Cardiac septum (tissue), 1 donor: ENCODE measurements at regions not wholly inside any gene's neighbourhood (a gene's known extent, or its start where the extent isn't known, plus 50 kb on each side); places are given as distances from the start of the nearest gene placed in this dataset.

ENCODE experiments used
- DNase-seq: peaks from one replicate; pipeline ENCODE4 v3.0.0-alpha.2; 2020; ENCODE audit warnings: low spot score
- intact Hi-C: fragments of 100-400 bp; cut with DNase I; formaldehyde crosslinking; loops from one replicate; pipeline ENCODE4 v1.14.0; 2022
- donor health status: DM: no; HTN: no; CAD: no.

DNA sequence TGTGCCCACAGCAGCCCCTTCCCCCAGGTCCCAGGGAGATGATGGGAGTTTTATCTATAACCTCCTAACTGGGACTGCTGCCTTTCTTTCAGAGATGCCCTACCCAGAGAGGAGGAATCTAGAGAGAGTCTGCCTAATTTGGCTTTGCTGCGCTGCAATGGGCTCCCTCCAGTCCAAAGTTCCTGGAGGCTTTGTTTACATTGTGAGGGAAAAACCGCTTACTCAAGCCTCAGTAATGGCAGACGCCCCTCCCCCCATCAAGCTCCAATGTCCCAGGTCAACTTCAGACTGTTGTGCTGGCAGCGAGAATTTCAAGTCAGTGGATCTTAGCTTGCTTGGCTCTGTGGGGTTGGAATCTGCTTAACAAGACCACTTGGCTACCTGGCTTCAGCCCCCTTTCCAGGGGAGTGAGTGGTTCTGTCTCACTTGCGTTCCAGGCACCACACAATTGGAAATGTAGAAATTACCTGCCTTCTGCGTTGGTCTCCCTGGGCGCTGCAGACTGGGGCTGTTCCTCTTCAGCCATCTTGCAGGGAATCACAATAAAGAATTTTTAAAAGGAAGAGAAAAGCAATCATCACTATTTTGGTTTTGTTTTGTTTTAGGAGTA is 262.5 kb downstream of the FOXG1 start:
- no peak for DNase-seq

GRCh38 chr14:29030121-29030520 is 263.5 kb downstream of the FOXG1 start:
- intact Hi-C loops: no loop called here
- no peak for DNase-seq

More for the DNA sequence above, 262.5 kb downstream of the FOXG1 start:
- intact Hi-C loops: no loop called here

GRCh38 chr14:29030970-29031369 is 264.4 kb downstream of the FOXG1 start:
- intact Hi-C loops: no loop called here
- DNase-seq: no peak

DNA sequence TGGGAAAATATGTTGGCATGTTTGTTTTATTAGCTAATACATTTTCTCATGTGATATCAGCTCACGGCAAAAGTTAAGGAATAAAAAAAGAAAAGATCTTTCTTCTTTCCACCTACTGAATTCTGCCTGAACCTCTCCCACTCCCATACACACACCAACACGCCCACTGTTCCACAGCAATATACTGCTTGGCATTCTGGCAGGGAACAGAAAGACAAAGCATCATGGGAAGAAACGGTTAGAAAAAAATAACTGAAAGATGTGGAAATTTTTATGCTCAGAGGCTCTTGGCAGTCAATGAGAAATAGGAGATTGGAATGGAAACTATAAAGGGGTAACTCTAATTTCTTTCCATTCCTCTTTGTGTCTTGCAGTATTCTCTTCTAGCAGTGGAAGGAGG is 268.5 kb downstream of the FOXG1 start:
- intact Hi-C loops: no loop called here
- no peak for DNase-seq

GRCh38 chr14:29037411-29037810 is 270.8 kb downstream of the FOXG1 start:
- no peak for DNase-seq
- intact Hi-C loops: no loop called here

- intact Hi-C loops: no loop called here
- DNase-seq: no peak
These were observed 272.6 kb downstream of the FOXG1 start for GRCh38 chr14:29039171-29039570.

GRCh38 chr14:29042551-29042950 is 276.0 kb downstream of the FOXG1 start:
- intact Hi-C loops: no loop called here
- DNase-seq: no peak

GRCh38 chr14:29043737-29044136 is 277.1 kb downstream of the FOXG1 start:
- intact Hi-C loops: no loop called here
- no peak for DNase-seq

DNA sequence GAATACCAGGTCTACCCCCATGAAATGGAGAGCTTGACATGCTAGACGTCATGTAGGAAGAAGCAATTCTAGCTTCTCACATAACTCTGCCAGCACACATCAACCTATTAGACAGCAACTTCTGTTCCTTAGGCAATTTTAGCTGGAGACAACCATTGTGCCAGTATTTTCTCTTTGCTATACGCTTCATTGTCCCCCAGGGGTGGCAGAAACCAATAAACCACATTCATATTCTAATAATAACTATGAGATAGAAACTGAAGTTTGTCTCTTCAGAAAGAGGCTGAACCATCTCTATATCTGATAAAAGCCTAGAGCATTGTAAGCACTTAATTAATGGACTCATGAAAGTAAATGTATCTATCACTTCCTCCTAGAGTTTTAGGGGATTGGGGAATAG is 278.6 kb downstream of the FOXG1 start:
- no peak for DNase-seq
- intact Hi-C loops: no loop called here

DNA sequence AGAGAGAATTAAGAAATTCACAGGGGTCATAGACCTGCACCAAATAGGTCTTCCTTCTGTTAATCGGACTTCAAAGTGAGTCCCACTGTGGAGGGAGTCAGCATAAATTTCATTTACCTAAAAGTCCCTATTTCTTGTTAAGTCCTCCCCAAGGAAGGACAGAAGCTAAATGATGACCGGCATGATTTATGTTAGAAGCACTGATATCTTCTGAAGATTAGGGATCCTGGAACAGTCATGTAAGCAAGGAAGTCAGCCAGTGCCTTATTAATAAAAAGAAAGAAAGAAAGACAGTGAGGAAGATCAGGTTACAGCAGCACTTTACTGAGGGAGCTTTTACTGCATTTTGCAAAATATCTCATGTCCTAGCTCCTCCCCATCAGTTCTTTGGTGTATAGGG is 287.5 kb downstream of the FOXG1 start:
- intact Hi-C loops: no loop called here
- DNase-seq: no peak

GRCh38 chr14:29056041-29056566 is 289.5 kb downstream of the FOXG1 start:
- no peak for DNase-seq
- intact Hi-C loops: no loop called here

GRCh38 chr14:29061702-29062101 is 295.1 kb downstream of the FOXG1 start:
- intact Hi-C loops: no loop called here
- DNase-seq: no peak

DNA sequence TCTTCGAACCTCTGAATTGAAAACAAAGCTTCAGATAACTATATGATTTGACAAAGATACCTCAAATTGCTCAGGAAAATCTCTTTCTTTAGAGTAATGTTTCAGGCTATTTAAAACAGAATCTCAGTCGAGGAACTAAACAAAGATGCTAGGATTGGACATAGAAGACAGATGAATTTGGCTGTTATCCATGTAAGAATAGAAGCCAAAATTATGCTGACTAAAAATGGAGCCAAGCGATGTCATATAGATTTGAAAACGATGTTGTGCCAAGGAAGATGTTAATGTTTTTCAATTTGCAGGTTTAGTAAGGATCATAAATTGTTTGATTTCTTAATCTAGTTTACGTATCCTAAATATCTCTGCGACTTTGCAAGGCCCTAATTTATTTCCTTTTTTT is 295.9 kb downstream of the FOXG1 start:
- no peak for DNase-seq
- intact Hi-C loops: no loop called here

DNA sequence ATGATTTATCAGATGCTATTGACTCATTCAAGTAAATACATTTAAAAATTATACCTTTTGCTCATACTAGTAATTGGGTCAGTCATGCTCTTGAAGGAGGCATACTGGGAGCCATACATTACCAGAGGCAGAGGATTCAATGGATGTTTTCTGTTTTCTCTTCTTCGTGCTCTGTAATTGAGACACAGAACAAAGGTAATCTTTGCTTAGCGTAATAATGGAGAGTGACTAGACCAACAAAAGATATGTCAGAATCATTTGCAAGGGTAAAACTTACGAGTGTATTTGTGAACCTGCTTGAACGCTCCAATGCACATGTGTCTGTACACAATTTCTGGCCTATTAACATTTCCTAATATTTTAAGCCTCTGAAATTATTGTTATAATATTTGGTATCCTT is 296.4 kb downstream of the FOXG1 start:
- intact Hi-C loops: no loop called here

GRCh38 chr14:29064305-29064900 is 297.8 kb downstream of the FOXG1 start:
- no peak for DNase-seq
- intact Hi-C loops: no loop called here

More for the DNA sequence above, 296.4 kb downstream of the FOXG1 start:
- DNase-seq: no peak

DNA sequence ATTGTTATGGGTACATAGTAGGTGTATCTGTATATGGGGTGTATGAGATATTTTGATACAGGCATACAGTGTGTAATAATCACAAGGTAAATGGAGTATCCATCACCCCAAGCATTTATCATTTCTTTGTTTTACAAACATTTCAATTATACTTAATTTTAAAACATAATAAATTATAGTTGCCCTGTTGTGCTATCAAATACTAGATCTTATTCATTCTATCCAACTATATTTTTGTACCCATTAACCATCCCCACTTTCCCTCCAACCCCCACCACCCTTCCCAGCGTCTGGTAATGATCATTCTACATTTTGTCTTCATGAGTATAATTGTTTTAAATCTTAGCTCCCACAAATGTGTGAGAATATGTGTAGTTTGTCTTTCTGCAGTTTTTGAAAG is 302.6 kb downstream of the FOXG1 start:
- intact Hi-C loops: no loop called here
- DNase-seq: no peak

DNA sequence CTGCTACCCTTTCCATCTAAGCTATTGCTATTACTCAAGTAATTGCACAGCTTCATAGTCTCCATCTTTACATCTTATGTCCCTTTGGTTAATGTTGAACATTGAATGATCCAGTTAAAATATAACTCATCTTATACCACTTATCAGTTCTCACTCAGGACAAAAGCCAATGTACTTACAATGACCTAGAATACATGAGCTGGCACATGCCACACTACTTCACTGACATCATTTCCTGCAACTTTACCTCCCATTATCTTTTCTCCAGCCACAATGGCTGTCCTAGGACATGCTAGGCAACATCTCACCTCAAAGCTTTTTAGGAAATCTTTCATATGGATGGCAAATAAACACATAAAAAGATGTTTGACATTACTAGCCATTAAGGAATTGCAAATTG is 309.2 kb downstream of the FOXG1 start:
- no peak for DNase-seq
- intact Hi-C loops: no loop called here

DNA sequence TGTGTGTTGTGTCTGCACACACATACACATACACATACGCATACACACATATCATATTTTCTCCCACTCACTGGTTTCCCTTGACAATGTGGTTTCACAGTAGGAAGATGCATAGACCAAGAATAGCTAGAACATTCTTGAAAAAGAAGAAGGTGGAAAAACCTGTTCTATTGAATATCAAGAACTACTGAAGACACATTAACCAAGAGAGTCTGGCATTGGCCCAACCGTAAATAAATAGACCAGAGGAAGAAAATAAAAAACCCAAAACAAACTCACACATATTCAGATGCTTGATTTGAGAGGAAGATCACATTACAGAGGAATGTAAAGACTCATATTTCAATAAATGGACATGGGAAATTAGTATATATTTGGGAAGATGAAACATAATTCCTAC is 311.3 kb downstream of the FOXG1 start:
- intact Hi-C loops: no loop called here
- DNase-seq: no peak

GRCh38 chr14:29078810-29079522 is 312.4 kb downstream of the FOXG1 start:
- no peak for DNase-seq

DNA sequence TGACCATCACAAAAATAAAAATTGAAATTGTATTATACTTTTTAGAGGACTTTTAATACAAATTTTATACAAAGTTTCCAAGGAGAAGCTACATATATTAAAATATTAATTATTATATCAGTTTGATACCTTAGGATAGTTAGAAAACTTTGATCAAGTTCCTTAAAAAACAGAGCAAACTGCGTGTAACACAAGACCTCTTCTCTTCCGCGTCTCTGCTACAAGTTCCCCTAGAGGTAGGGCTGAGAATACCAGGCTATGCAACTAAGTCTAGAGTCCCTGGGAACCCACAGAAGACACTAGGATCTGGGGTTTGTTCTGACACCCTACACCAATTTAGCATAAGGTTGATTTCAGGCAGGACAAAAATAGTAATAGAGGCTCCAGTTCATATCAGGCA is 319.0 kb downstream of the FOXG1 start:
- intact Hi-C loops: no loop called here
- DNase-seq: no peak

More at GRCh38 chr14:29078810-29079522, 312.4 kb downstream of the FOXG1 start:
- intact Hi-C loops: no loop called here

DNA sequence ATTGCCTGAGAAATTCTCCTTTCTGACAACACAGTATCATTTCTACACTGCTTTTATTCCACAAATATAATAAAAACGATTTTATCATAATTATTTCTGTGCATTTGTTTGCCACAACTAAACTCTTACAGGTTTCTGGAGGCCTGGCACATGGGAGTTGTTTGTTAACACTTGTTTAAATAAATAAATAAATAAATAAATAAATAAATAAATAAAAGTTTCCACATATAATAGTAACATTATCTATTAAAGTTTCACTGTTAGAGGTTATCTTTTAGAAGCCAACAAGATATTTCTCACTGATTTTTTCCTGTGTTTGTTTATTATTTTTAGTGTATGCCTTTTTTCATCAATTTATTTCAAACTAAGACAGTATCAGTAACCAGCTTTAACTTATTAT is 323.3 kb downstream of the FOXG1 start:
- DNase-seq: no peak
- intact Hi-C loops: no loop called here
